ENCODE measurements at regions not wholly inside any gene's neighbourhood (a gene's known extent, or its start where the extent isn't known, plus 50 kb on each side); places are given as distances from the start of the nearest gene placed in this dataset.

- TF ChIP-seq HMGXB4 (CRISPR knock-in tag; IDR thresholded peaks at IDR 0.05): no peak
- no peak for TF ChIP-seq CTCF (IDR thresholded peaks at IDR 0.05)
- TF ChIP-seq STAT6 (CRISPR knock-in tag; conservative IDR thresholded peaks at IDR 0.05; ENCODE audit: low read depth): no peak
- TF ChIP-seq IRF1 (CRISPR knock-in tag; IDR thresholded peaks at IDR 0.05): no peak
- TF ChIP-seq, protein P1, sequence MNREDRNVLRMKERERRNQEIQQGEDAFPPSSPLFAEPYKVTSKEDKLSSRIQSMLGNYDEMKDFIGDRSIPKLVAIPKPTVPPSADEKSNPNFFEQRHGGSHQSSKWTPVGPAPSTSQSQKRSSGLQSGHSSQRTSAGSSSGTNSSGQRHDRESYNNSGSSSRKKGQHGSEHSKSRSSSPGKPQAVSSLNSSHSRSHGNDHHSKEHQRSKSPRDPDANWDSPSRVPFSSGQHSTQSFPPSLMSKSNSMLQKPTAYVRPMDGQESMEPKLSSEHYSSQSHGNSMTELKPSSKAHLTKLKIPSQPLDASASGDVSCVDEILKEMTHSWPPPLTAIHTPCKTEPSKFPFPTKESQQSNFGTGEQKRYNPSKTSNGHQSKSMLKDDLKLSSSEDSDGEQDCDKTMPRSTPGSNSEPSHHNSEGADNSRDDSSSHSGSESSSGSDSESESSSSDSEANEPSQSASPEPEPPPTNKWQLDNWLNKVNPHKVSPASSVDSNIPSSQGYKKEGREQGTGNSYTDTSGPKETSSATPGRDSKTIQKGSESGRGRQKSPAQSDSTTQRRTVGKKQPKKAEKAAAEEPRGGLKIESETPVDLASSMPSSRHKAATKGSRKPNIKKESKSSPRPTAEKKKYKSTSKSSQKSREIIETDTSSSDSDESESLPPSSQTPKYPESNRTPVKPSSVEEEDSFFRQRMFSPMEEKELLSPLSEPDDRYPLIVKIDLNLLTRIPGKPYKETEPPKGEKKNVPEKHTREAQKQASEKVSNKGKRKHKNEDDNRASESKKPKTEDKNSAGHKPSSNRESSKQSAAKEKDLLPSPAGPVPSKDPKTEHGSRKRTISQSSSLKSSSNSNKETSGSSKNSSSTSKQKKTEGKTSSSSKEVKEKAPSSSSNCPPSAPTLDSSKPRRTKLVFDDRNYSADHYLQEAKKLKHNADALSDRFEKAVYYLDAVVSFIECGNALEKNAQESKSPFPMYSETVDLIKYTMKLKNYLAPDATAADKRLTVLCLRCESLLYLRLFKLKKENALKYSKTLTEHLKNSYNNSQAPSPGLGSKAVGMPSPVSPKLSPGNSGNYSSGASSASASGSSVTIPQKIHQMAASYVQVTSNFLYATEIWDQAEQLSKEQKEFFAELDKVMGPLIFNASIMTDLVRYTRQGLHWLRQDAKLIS (CRISPR knock-in tag; IDR thresholded peaks at IDR 0.05; ENCODE audit: borderline replicate concordance): no peak
Observed at GRCh38 chrX:13189380-13189779, 130.5 kb downstream of the ATXN3L start.

All from WTC11 (cell line).